SK-N-MC (cell line): ENCODE measurements at regions not wholly inside any gene's neighbourhood (a gene's known extent, or its start where the extent isn't known, plus 50 kb on each side); places are given as distances from the start of the nearest gene placed in this dataset.

ENCODE experiments used
- EZH2 ChIP-seq: fragments of 200-600 bp; sonication (generic); IDR thresholded peaks from one replicate; pipeline ENCODE4 v1.6.1; 2017; ENCODE audit warnings: antibody characterized with exemption
- FOXP2 ChIP-seq: optimal IDR thresholded peaks from 2 replicates; pipeline ENCODE3; 2011; ENCODE audit warnings: mild to moderate bottlenecking, moderate library complexity; ENCODE audit not compliant: insufficient read depth; ENCODE audit errors: extremely low read length, control extremely low read depth
- POLR2AphosphoS5 ChIP-seq: IDR thresholded peaks from 2 replicates; pipeline ENCODE4 v1.6.1; 2012; ENCODE audit warnings: mild to moderate bottlenecking, low read depth, low read length, borderline replicate concordance

DNA sequence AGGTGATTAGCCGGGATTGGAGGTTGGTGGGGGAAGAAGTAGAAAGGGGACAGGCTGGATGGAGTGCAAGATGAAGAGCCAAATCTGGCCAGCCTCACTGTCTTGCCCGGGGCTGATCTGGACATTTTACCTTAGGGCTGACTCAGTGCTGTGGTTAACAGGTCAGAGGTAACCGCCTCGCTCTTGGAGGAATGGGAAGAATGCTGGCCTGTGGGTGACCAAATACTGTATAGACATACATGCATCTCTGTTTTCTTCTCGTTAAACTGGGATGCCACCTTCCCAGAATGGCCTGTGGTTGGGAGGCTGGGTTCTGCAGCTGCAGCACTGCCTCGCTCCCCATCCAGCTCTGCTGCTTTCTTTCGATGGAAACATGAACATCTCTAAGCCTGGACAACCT lies 120.0 kb downstream of the SEC23IP start:
- no peak for TF ChIP-seq EZH2
- no peak for TF ChIP-seq POLR2AphosphoS5
- TF ChIP-seq FOXP2 = no peak
